PC-9 (cell line): ENCODE measurements at regions not wholly inside any gene's neighbourhood (a gene's known extent, or its start where the extent isn't known, plus 50 kb on each side); places are given as distances from the start of the nearest gene placed in this dataset.

Source experiments
- EZH2 ChIP-seq: fragments of 200-600 bp; sonication (generic); IDR thresholded peaks from 2 replicates; pipeline ENCODE4 v1.8.0; 2017; ENCODE audit warnings: antibody characterized with exemption, low read depth
- TF ChIP-seq, protein P1 (sequence below): fragments of 200-600 bp; sonication (generic); conservative IDR thresholded peaks from 2 replicates; pipeline ENCODE4 v1.6.1; 2017; ENCODE audit warnings: mixed run types, antibody characterized with exemption, mild to moderate bottlenecking, moderate library complexity

- TF ChIP-seq, protein P1, sequence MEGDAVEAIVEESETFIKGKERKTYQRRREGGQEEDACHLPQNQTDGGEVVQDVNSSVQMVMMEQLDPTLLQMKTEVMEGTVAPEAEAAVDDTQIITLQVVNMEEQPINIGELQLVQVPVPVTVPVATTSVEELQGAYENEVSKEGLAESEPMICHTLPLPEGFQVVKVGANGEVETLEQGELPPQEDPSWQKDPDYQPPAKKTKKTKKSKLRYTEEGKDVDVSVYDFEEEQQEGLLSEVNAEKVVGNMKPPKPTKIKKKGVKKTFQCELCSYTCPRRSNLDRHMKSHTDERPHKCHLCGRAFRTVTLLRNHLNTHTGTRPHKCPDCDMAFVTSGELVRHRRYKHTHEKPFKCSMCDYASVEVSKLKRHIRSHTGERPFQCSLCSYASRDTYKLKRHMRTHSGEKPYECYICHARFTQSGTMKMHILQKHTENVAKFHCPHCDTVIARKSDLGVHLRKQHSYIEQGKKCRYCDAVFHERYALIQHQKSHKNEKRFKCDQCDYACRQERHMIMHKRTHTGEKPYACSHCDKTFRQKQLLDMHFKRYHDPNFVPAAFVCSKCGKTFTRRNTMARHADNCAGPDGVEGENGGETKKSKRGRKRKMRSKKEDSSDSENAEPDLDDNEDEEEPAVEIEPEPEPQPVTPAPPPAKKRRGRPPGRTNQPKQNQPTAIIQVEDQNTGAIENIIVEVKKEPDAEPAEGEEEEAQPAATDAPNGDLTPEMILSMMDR = no peak
- no peak for TF ChIP-seq EZH2
These were observed 226.6 kb downstream of the MEF2C start for GRCh38 chr5:88656221-88656950.
